NCI-H526 treated with DMSO at 0.1 percent for 48 hours (cell line): ENCODE measurements at regions not wholly inside any gene's neighbourhood (a gene's known extent, or its start where the extent isn't known, plus 50 kb on each side); places are given as distances from the start of the nearest gene placed in this dataset.

Experiments
- DNase-seq: peaks from one replicate; lab custom pipeline; 2025; lab: John Stamatoyannopoulos, UW

DNA sequence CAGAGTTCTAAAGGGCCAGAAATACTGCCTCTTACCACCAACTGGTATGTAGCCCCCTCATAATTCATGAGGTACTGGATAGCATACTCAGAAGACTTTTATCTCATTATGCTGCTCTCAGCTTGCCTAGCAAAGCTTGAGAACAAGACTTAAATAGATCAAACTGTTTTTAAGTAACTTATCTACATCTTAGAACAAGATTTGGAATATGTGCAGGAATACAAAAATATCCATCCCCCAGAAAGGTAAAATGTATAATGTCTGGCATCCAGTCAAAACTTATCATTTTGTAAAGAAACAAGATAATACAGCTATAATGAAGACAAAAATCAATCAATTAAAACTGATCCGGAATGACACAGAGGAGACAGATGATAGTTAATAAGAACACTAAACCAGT is 400.4 kb upstream of the TGFBR2 start:
- DNase-seq: no peak

GRCh38 chr3:30221619-30222018 is 384.8 kb upstream of the TGFBR2 start:
- no peak for DNase-seq

DNA sequence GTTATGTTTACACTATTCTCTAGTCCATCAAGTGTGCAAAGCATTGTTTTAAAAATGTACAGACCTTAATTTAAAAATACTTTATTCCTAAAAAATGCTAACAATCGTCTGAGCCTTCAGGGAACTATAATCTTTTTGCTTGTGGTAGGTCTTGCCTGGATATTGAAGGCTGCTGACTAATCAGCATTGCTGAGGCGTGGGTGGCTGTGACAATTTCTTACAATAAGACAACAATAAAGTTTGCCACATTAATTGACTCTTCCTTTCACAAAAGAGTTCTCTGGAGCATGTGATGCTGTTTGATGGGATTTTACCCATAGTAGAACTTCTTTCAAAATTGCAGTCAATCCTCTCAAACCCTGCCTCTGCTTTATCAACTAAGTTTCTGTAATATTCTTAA is 384.0 kb upstream of the TGFBR2 start:
- no peak for DNase-seq

DNA sequence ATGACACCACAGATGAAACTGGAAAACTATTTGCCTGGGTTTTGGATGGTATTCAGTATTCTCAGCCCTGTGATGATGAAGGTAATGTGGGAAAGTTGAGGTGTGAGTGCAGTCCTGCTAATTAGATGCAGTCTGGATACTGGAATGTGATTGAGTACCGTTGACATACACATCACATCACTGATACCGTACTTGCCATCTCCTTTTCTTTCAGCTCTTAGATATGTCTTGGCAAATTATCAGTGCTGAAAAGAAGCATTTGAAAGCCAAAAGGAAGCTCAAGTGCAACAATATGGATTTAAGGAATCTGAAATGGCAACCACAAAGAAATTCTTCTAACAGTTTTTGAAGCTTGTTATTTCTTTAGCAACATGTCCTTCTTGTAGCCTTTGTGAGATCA is 381.4 kb upstream of the TGFBR2 start:
- no peak for DNase-seq

GRCh38 chr3:30226601-30227151 is 379.7 kb upstream of the TGFBR2 start:
- DNase-seq: no peak

DNA sequence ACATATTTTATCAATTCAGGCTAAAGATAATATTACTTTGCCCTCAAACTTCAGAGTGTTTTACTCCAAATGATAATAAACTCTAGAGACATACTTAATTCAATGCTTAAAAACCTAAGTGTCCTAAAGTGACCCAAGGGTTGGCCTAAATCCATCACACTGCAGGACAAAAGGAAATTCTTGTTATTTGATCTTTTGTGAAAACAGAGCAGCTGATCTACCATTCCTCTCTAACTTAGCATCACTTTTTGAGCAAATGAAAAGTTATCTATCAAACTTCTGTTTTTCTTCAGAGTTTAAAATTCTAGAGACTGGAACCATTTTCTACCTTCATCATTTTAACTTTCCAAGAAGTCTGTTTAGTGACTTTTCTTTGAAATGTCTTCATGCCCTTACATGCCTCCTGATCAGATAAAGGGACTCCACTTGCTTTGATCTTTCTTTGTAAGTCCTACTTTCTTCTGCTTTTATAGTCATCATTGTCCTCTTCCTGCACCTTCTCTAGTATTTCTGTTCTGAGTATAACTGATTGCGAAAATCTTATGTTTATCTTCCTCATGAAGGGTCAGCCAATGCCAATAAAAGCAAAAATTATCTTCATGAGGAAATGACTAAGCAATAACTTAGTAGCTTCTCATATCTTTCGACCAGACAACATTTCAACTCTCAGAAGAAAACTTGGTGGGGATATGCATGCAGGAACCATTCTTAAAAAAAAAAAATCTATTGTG is 378.7 kb upstream of the TGFBR2 start:
- DNase-seq: no peak

- DNase-seq: no peak
Observed at GRCh38 chr3:30228302-30228631, 378.1 kb upstream of the TGFBR2 start.

DNA sequence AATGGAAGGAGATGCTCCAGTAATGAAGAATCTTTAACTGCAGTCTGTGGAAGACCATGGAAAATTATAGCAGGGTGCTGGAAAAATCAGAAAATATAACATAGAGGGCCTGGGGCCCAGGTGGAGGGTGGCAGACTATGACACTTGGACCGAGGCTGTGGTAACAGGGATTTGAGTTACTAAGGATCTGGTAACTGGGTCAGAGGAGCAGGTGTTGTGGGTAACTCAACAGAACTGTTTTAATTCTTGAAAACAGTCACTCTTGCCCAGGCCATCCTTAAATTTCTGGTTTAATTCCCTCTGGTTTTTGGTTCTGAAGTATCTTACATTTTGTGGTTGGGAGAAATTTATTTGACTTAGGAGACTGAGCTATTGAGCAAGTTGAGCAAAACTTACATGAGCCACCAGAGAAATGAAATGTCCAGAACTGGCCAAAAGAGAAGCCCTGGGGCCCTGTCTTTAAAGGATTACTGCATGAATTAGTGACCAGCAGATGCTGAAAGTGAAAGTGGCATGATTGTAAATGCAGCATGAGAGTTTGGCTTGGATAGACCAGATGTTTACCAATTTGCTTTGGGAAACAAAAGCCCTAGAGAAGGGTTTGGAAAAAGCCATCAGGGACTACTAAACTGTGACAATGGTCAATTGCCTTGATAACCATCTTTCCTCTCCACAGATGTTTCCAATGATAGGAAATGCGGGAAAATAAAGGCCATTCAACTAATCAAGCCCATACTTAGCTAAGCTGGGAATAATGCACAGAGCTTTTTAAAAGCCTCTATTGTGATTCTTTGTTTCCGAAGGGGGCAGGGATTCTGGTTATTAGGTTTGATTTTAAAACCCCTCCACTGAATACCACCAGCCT is 374.9 kb upstream of the TGFBR2 start:
- no peak for DNase-seq

DNA sequence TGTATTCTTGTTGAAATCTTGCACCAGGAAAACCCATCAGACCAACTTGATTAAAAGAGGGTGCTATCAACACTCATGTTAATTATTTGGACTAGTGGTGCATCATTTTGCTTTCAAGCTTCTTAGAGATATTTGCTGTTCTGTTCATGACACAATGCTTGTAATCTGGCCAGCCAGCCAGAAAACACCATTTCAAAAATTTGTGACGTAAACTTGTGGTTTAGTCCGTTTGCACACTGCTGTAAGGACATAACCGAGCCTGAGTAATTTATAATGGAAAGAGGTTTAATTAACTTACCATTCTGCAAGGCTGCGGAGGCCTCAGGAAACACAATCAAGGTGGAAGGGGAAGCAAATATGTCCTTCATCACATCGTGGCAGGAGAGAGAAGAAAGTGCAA is 374.3 kb upstream of the TGFBR2 start:
- no peak for DNase-seq

- no peak for DNase-seq
Observed at GRCh38 chr3:30233913-30234646, 372.3 kb upstream of the TGFBR2 start.

DNA sequence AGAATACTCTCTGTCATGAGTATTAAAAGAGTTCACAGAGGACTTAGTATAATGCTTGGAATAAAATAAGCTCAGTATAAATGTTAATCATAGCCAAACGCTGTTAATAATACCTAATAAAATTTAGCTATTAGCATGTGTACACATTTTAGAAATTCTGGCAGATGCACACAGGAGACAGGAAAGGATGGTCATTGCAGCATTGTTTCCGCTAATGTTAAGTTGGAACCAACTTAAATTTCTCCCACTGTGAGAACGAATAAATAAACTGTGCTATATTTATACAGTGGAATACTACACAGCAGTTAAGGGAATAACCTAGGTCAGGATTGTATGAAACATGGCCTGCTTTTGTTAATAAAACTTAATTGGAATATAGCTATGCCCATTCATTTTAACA is 370.4 kb upstream of the TGFBR2 start:
- no peak for DNase-seq

DNA sequence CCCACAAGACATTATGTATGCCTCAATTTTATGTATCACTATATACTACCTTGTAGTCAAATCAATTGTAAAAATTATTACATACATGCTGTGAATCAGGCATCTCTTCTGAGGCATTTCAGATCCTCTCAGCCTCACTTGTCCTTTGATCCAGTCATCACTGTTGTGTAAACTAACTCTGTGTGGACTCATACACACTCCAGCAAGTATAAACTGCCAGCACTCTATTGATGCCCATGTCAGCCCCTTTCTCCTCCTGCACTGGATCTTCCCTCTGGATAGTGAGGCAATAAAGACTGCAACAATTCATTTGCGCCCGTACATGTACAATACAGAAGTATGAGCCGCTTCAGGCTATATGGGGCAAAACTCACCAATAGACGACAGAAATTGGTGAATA is 364.7 kb upstream of the TGFBR2 start:
- no peak for DNase-seq

GRCh38 chr3:30245858-30246622 is 360.4 kb upstream of the TGFBR2 start:
- DNase-seq: no peak

- DNase-seq: no peak
Observed at GRCh38 chr3:30248423-30248822, 358.0 kb upstream of the TGFBR2 start.

- DNase-seq: no peak
Observed at GRCh38 chr3:30252474-30252873, 353.9 kb upstream of the TGFBR2 start.

GRCh38 chr3:30253832-30254231 is 352.6 kb upstream of the TGFBR2 start:
- no peak for DNase-seq

DNA sequence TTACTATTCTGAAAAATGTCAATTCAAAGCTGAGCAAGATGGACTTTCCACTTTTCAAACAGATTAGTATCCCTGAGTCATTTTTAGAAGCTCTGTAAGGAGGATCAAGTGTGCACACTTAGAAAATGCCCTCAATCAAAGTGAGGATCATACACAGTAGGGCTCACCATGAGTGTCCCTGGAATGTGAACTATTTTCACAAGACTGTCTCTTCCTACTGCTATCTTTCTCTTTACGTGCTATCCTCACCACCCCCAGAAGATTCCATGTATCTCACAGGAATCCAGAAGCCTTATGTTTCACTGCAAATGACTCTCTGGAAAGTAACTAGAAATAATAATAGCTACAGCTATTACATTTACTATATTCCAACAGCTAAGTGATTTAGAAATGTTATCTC is 349.9 kb upstream of the TGFBR2 start:
- DNase-seq: no peak

DNA sequence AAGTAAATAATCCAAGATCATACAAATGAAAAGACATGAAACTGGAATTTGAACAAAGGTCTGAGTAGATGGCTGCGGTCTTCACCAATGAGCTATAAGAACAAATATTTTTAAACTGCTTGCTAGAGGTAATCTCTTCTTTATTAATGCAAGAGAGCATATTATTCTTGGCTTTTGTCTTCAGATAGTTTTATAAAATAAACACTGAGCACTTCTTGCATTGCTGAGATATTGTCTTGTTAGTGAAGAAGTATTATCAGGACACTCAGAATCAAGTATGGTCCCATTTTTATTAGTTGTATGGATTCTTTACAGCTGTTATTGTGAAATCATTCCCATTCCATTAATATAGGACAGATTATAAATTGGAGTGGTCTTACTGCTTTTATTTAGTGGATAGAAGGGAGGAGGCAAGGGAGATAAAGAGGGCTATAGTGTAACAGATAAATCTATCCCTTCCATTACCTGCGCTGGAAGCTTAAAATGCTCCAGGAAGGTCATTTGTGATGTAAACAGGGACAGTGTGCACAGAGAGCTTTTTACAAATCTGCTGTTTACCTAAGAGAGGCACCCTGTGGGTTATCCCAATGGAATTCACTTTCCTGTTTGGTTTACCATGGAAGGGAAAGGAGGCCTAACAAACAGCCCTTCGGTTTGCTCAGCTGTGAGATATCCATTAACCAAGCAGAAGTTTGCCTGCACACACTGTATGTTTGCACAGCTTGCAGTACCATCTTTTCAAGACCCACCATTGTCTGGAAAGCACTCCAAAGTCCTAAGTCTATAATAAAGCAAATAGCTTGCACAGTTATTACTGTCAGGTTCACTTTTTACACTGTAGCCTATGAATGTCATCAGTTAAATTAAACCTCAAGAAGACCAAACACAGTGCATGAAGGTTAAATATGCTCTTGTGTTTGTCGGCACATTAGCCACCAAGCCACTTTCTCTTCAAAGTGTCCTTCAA is 347.7 kb upstream of the TGFBR2 start:
- DNase-seq: peak; percentile 50

DNA sequence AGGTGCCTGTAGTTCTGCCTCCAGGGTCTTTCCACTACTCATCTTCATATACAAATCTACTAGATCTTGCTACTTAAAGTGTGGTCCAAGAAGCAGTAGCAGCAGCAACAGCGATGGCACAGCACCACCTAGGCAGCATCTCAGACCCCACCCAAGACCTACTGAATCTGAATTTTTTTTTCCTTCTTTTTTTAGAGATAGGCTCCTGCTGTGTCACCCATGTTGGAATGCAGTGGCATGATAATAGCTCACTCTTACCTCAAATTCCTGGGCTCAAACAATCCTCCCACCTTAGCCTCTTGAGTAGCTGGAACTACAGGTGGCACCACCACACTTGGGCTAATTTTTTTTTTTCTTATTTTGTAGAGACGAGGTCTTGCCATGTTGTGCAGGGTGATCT is 346.7 kb upstream of the TGFBR2 start:
- no peak for DNase-seq

DNA sequence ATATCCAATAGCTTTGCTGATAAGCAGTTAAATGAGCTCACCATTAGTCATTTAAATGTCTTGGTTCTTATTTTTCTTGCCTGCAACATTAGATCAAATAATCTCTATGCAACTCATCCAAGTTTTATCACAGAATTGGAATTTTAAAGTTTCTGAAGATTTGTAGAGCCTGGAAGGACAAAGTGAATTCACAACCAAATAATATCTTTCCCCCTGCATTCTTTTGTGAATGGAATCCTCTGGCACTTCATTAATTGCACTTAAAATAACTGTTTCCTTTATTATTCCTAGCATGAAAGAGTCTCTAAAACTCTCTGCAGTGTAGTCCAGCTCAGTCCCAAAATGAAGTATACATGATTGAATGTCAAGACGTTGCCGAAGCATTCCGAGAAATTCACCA is 345.6 kb upstream of the TGFBR2 start:
- DNase-seq: no peak
